CD14-positive monocyte (primary cell): ENCODE measurements at regions not wholly inside any gene's neighbourhood (a gene's known extent, or its start where the extent isn't known, plus 50 kb on each side); places are given as distances from the start of the nearest gene placed in this dataset.

Experiments used
- DNase-seq, 3 donors: peaks; one replicate each; pipeline ENCODE4 v3.0.0-alpha.2; 2011 to 2022
- H2AFZ ChIP-seq: 2 replicates; pipeline ENCODE4 v1.6.0; 2012; ENCODE audit warnings: mild to moderate bottlenecking, low read depth, low read length, inconsistent platforms; ENCODE audit not compliant: insufficient read depth, poor library complexity, severe bottlenecking
- H3K27ac ChIP-seq, 2 donors: 1 replicate in 1 of 2; 2 replicates in 1 of 2; pipeline ENCODE4 v1.5.1; 2012 to 2013; ENCODE audit warnings: low read length in 2 of 2, control low read depth in 1 of 2, inconsistent platforms in 1 of 2, low read depth in 1 of 2, mild to moderate bottlenecking in 1 of 2
- H3K27me3 ChIP-seq, 2 donors: one replicate each; pipeline versions ENCODE4 v1.6.0 to v1.6.1; 2011 to 2013; ENCODE audit warnings: low read length in 2 of 2; ENCODE audit not compliant: control insufficient read depth in 2 of 2, insufficient read depth in 2 of 2
- H3K36me3 ChIP-seq, 2 donors: replicated peaks in 1 of 2; 1 replicate in 1 of 2; 2 replicates in 1 of 2; pipeline versions ENCODE4 v1.5.1 to v1.6.1; 2012 to 2013; ENCODE audit warnings: low read length in 2 of 2, control low read depth in 1 of 2, inconsistent platforms in 1 of 2, mild to moderate bottlenecking in 1 of 2; ENCODE audit not compliant: insufficient read depth in 2 of 2, control insufficient read depth in 1 of 2
- H3K4me1 ChIP-seq, 2 donors: 1 replicate in 1 of 2; 2 replicates in 1 of 2; pipeline versions ENCODE4 v1.5.1 to v1.6.1; 2012 to 2013; ENCODE audit warnings: low read length in 2 of 2, control low read depth in 1 of 2, inconsistent platforms in 1 of 2, mild to moderate bottlenecking in 1 of 2, moderate library complexity in 1 of 2; ENCODE audit not compliant: insufficient read depth in 2 of 2, control insufficient read depth in 1 of 2
- H3K4me2 ChIP-seq: replicated peaks from 2 replicates; pipeline ENCODE3; 2012; ENCODE audit warnings: low read length, moderate library complexity, mild to moderate bottlenecking; ENCODE audit not compliant: poor library complexity, severe bottlenecking; ENCODE audit errors: extremely low read depth
- H3K4me3 ChIP-seq, 3 experiments: fragments of 200-600 bp in 1 of 3; sonication (generic) in 1 of 3; replicated peaks in 1 of 3; 1 replicate in 2 of 3; 2 replicates in 1 of 3; pipeline ENCODE4 v1.5.1; 2011 to 2013; ENCODE audit warnings: low read length in 3 of 3, mild to moderate bottlenecking in 3 of 3, control low read depth in 2 of 3, low read depth in 2 of 3, inconsistent platforms in 1 of 3, moderate library complexity in 1 of 3
- H3K79me2 ChIP-seq: 2 replicates; pipeline ENCODE4 v1.6.0; 2012; ENCODE audit warnings: mild to moderate bottlenecking, control low read depth, inconsistent platforms, low read length, moderate library complexity; ENCODE audit not compliant: insufficient read depth
- H3K9ac ChIP-seq: 2 replicates; pipeline ENCODE4 v1.6.0; 2017; ENCODE audit warnings: low read length, mild to moderate bottlenecking; ENCODE audit not compliant: insufficient read depth, poor library complexity, severe bottlenecking
- H3K9me3 ChIP-seq, 2 donors: replicated peaks in 1 of 2; 1 replicate in 1 of 2; 2 replicates in 1 of 2; pipeline versions ENCODE4 v1.5.1 to v1.6.1; 2012 to 2013; ENCODE audit warnings: low read length in 2 of 2, control low read depth in 1 of 2; ENCODE audit not compliant: control insufficient read depth in 1 of 2, insufficient read depth in 1 of 2
- H4K20me1 ChIP-seq: 2 replicates; pipeline ENCODE4 v1.6.0; 2012; ENCODE audit warnings: mild to moderate bottlenecking, low read length, control low read depth, moderate library complexity; ENCODE audit not compliant: insufficient read depth
- H3K27ac Mint-ChIP-seq, 7 donors: one replicate each; pipeline ENCODE4 v1.8.0; 2020; ENCODE audit warnings: mild to moderate bottlenecking in 7 of 7, mixed read lengths in 7 of 7, moderate library complexity in 6 of 7, inconsistent platforms in 2 of 7
- H3K27me3 Mint-ChIP-seq, 3 donors: one replicate each; pipeline ENCODE4 v1.8.0; 2021 to 2022; ENCODE audit warnings: low read depth in 3 of 3, mild to moderate bottlenecking in 3 of 3, mixed read lengths in 3 of 3, moderate library complexity in 3 of 3, inconsistent platforms in 1 of 3
- H3K36me3 Mint-ChIP-seq, 2 donors: one replicate each; pipeline ENCODE4 v1.8.0; 2020; ENCODE audit warnings: mixed read lengths in 2 of 2, inconsistent platforms in 1 of 2, mild to moderate bottlenecking in 1 of 2
- H3K4me1 Mint-ChIP-seq: one replicate; pipeline ENCODE4 v1.8.0; 2020; ENCODE audit warnings: mild to moderate bottlenecking, mixed read lengths
- H3K4me3 Mint-ChIP-seq, 2 donors: one replicate each; pipeline ENCODE4 v1.8.0; 2020; ENCODE audit warnings: mild to moderate bottlenecking in 2 of 2, mixed read lengths in 2 of 2, moderate library complexity in 1 of 2
- H3K9me3 Mint-ChIP-seq, 7 donors: one replicate each; pipeline ENCODE4 v1.8.0; 2020 to 2022; ENCODE audit warnings: mixed read lengths in 7 of 7, mild to moderate bottlenecking in 6 of 7, moderate library complexity in 6 of 7, inconsistent platforms in 2 of 7
- CTCF ChIP-seq: fragments of 200-600 bp; IDR thresholded peaks from one replicate; pipeline ENCODE4 v1.8.0; 2022; ENCODE audit warnings: antibody characterized with exemption, mild to moderate bottlenecking
- WGBS: methylation state at CpG from one replicate; pipeline ENCODE4 v1.1.5; 2013; ENCODE audit warnings: missing lambda C conversion rate; ENCODE audit not compliant: insufficient coverage; 5-methylcytosine and 5-hydroxymethylcytosine counted together
- intact Hi-C, 2 donors: fragments of 100-400 bp; cut with micrococcal nuclease; formaldehyde crosslinking; loops; one replicate each; pipeline versions ENCODE4 v1.15.0 to v1.15.1; 2023

- intact Hi-C loops, result no loop called here
- Histone ChIP-seq H3K4me1 (no peaks in the 10 kb centered on the region), H3K9ac (no peak overlapping the region), H2AFZ (no peak overlapping the region), H3K79me2 (no peaks in the 10 kb centered on the region), H3K27me3 (no peaks in the 10 kb centered on the region), H3K9me3 (no peaks in the 10 kb centered on the region), H3K27ac (no peak overlapping the region), H3K36me3 (no peaks in the 10 kb centered on the region), H3K4me2 (no peak overlapping the region), H3K4me3 (no peak overlapping the region), H4K20me1 (no peaks in the 10 kb centered on the region)
- no peaks in the 10 kb centered on the region for H3K27me3 Mint-ChIP-seq
- H3K4me1 Mint-ChIP-seq, result no peaks in the 10 kb centered on the region
- H3K27ac Mint-ChIP-seq, result no peak overlapping the region
- peaks cover 0 to 5% (median 0%) of the 10 kb centered on the region in 7 donors for H3K9me3 Mint-ChIP-seq
- no peak for TF ChIP-seq CTCF
- no peak for DNase-seq
- H3K4me3 Mint-ChIP-seq, result no peak overlapping the region
- H3K36me3 Mint-ChIP-seq, result no peaks in the 10 kb centered on the region
- WGBS, result no CpG with 5 or more reads among the region's 2 CpGs
Measured at GRCh38 chr6:93496548-93496947, 77.2 kb upstream of the EPHA7 start.

GRCh38 chr6:93494057-93494456 is 74.7 kb upstream of the EPHA7 start:
- Histone ChIP-seq H3K4me2 (no peak overlapping the region), H3K9ac (no peak overlapping the region), H2AFZ (no peak overlapping the region), H4K20me1 (no peaks in the 10 kb centered on the region), H3K4me1 (no peaks in the 10 kb centered on the region), H3K9me3 (no peaks in the 10 kb centered on the region), H3K36me3 (no peaks in the 10 kb centered on the region), H3K27ac (no peak overlapping the region), H3K79me2 (no peaks in the 10 kb centered on the region), H3K27me3 (no peaks in the 10 kb centered on the region), H3K4me3 (no peak overlapping the region)
- no peak for DNase-seq
- no CpG with 5 or more reads among the region's 3 CpGs for WGBS
- Mint-ChIP-seq H3K4me3 (no peak overlapping the region), H3K27ac (no peak overlapping the region), H3K27me3 (peaks cover 0 to 1% (median 0%) of the 10 kb centered on the region in 3 donors), H3K4me1 (no peaks in the 10 kb centered on the region), H3K9me3 (no peaks in the 10 kb centered on the region), H3K36me3 (no peaks in the 10 kb centered on the region)
- TF ChIP-seq CTCF, result no peak
- intact Hi-C loops, result no loop called here
